ENCODE measurements at regions not wholly inside any gene's neighbourhood (a gene's known extent, or its start where the extent isn't known, plus 50 kb on each side); places are given as distances from the start of the nearest gene placed in this dataset.
A peak's percentile ranks its signal among the peaks of the same experiment; 100 is the strongest.

DNA sequence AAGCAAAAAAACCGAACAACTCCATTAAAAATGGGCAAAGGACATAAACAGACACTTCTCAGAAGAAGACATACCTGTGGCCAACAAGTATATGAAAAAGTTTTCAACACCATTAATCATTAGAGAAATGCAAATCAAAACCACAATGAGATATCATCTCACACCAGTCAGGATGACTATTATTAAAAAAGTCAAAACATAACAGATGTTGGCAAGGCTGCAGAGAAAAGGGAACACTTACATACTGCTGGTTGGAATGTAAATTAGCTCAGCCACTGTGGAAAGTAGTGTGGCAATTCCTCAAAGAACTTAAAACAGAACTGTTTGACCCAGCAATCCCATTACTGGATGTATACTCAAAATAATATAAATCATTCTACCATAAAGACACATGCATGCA, 436.3 kb downstream of the KLHL13 start:
- intact Hi-C loops (cut with DNase I), result no loop called here
- Histone ChIP-seq H3K27me3 (no peaks in the 10 kb centered on the region), H3K9me3 (no peaks in the 10 kb centered on the region), H3K27ac (no peak overlapping the region), H3K4me1 (no peaks in the 10 kb centered on the region), H3K36me3 (no peaks in the 10 kb centered on the region), H3K4me3 (no peak overlapping the region)
- DNase-seq, result no peak
- TF ChIP-seq POLR2A (IDR thresholded peaks at IDR 0.05), result no peak
- TF ChIP-seq, protein P1, sequence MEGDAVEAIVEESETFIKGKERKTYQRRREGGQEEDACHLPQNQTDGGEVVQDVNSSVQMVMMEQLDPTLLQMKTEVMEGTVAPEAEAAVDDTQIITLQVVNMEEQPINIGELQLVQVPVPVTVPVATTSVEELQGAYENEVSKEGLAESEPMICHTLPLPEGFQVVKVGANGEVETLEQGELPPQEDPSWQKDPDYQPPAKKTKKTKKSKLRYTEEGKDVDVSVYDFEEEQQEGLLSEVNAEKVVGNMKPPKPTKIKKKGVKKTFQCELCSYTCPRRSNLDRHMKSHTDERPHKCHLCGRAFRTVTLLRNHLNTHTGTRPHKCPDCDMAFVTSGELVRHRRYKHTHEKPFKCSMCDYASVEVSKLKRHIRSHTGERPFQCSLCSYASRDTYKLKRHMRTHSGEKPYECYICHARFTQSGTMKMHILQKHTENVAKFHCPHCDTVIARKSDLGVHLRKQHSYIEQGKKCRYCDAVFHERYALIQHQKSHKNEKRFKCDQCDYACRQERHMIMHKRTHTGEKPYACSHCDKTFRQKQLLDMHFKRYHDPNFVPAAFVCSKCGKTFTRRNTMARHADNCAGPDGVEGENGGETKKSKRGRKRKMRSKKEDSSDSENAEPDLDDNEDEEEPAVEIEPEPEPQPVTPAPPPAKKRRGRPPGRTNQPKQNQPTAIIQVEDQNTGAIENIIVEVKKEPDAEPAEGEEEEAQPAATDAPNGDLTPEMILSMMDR (IDR thresholded peaks at IDR 0.05), result no peak
- ATAC-seq, result no peak
- WGBS (ENCODE audit: insufficient coverage, low coverage, low lambda C conversion rate, missing lambda C conversion rate), result 30% methylated on average over 1 of the region's 1 CpG

DNA sequence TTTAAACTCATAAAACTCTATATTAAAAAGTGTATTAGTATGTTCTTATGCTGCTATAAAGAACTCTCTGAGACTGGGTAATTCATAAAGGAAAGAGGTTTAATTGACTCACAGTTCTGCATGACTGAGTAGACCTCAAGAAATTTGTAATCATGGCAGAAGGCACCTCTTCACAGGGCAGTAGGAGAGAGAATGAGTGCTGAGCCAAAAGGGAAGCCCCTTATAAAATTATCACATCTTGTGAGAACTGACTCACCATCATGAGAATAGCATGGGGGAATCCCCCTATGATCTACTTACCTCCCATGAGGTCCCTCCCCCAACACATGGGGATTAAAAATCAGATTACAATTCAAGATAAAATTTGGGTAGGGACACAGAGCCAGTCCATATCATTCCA, 463.2 kb downstream of the KLHL13 start:
- Histone ChIP-seq H3K27ac (no peak overlapping the region), H3K9me3 (no peaks in the 10 kb centered on the region), H3K27me3 (no peaks in the 10 kb centered on the region), H3K4me3 (no peak overlapping the region), H3K4me1 (no peaks in the 10 kb centered on the region), H3K36me3 (no peaks in the 10 kb centered on the region)
- TF ChIP-seq, protein P1 (IDR thresholded peaks at IDR 0.05), result no peak
- no peak for TF ChIP-seq POLR2A (IDR thresholded peaks at IDR 0.05)
- DNase-seq, result no peak
- intact Hi-C loops (cut with DNase I), result no loop called here
- ATAC-seq, result no peak

DNA sequence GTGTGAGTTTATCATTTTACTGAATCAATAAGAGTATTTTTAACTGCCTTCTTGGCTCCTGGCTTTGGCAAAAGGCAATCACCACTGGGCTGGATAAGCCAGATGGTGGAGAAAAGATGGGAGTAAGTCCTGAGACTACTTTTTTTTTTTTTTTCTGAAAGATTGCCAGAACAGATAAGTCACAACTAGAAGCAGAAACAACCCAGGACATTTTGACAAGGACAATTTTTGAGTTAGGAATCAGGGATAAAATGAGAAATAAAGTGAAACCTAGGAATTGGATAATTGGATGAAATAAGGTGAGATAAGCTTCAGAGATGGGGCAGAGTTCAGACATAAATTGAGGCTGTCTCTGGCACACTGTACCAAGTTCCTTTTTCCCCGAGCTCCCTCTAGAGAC, 471.0 kb downstream of the KLHL13 start:
- H3K27me3 ChIP-seq, result no peaks in the 10 kb centered on the region
- no peak for ATAC-seq

DNA sequence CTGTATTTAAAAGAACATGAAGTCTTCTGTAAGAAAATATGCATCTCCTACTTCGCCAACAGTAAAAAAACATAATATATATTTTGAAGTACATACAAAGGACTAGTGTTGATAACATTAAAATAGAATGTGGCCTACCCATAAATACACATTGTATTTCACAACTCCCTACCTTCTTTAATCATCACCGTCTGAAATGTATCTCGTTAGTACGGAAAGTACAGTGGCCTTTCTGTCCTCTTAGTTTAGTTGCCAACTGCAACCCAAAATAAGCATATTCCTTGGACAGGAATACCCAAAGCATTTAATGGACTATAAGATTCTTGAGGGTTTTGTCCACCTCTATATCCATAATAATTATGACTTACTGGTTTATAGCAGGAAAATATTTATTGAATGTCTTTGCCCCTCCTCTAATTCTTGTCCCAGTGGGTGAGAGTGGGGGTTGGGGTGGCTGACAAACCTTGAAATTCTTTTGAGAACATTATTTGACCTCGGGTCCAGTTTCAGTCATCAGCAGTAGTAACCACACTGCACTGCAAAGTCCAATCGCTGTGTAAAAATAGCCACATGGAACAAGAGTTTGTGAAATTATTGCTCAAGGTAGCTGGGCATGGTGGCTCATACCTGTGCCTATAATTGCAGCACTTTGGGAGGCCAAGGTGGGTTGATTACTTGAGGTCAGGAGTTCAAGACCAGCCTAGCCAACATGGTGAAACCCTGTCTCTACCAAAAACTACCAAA, 474.5 kb downstream of the KLHL13 start:
- Histone ChIP-seq H3K9me3 (no peaks in the 10 kb centered on the region), H3K27me3 (no peaks in the 10 kb centered on the region), H3K36me3 (no peaks in the 10 kb centered on the region), H3K27ac (peak overlapping the region in 2 of 3 donors; percentile 37 to 68), H3K4me1 (no peaks in the 10 kb centered on the region), H3K4me3 (no peak overlapping the region)
- peak in 1 of 3 donors; percentile 49 for DNase-seq
- no peak for TF ChIP-seq POLR2A (IDR thresholded peaks at IDR 0.05)
- TF ChIP-seq, protein P1 (IDR thresholded peaks at IDR 0.05), result no peak
- intact Hi-C loops (cut with DNase I), result no loop called here
- peak; percentile 73 to 95 (median 76) for ATAC-seq
- 50% methylated on average over 6 of the region's 6 CpGs for WGBS (ENCODE audit: insufficient coverage, low coverage, low lambda C conversion rate, missing lambda C conversion rate)

More for the DNA sequence above, 471.0 kb downstream of the KLHL13 start:
- intact Hi-C loops (cut with DNase I), result no loop called here
- Histone ChIP-seq H3K4me3 (no peak overlapping the region), H3K9me3 (no peaks in the 10 kb centered on the region), H3K36me3 (no peaks in the 10 kb centered on the region), H3K4me1 (no peaks in the 10 kb centered on the region), H3K27ac (no peak overlapping the region)
- TF ChIP-seq, protein P1 (IDR thresholded peaks at IDR 0.05), result no peak
- no peak for TF ChIP-seq POLR2A (IDR thresholded peaks at IDR 0.05)
- DNase-seq, result no peak
- WGBS (ENCODE audit: insufficient coverage, low coverage, low lambda C conversion rate, missing lambda C conversion rate), result 33% methylated on average over 1 of the region's 1 CpG

Data from right lobe of liver (tissue), 6 donors.